ENCODE measurements at regions not wholly inside any gene's neighbourhood (a gene's known extent, or its start where the extent isn't known, plus 50 kb on each side); places are given as distances from the start of the nearest gene placed in this dataset.

DNA sequence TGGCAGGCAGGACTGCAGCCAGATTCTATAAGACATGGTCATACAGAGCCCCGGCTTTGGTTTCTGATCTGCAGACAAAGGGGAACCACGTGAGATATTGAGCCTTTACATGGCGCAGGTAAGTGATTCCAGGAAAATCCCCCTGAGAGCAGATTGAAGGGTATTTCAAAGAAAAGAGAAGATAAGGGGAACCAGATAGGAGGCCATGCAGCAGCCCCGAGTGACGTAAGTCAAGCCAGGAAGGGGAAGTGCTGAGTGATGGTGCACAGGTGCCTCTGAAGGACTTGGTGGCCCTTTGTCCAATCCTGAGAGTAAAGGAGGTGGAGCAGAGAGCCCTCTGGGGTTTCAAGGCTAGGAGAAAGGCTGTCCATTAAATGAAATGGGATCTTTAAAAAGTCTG lies 329.0 kb downstream of the ACTR3B start:
- Histone ChIP-seq H3K27me3 (ENCODE audit: control insufficient read depth, insufficient read depth, low read length) (no peaks in the 10 kb centered on the region), H3K36me3 (ENCODE audit: control insufficient read depth, insufficient read depth, low read length) (no peaks in the 10 kb centered on the region), H3K4me3 (ENCODE audit: low read depth, low read length) (no peak overlapping the region)
- TF ChIP-seq, protein P1, sequence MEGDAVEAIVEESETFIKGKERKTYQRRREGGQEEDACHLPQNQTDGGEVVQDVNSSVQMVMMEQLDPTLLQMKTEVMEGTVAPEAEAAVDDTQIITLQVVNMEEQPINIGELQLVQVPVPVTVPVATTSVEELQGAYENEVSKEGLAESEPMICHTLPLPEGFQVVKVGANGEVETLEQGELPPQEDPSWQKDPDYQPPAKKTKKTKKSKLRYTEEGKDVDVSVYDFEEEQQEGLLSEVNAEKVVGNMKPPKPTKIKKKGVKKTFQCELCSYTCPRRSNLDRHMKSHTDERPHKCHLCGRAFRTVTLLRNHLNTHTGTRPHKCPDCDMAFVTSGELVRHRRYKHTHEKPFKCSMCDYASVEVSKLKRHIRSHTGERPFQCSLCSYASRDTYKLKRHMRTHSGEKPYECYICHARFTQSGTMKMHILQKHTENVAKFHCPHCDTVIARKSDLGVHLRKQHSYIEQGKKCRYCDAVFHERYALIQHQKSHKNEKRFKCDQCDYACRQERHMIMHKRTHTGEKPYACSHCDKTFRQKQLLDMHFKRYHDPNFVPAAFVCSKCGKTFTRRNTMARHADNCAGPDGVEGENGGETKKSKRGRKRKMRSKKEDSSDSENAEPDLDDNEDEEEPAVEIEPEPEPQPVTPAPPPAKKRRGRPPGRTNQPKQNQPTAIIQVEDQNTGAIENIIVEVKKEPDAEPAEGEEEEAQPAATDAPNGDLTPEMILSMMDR (IDR thresholded peaks at IDR 0.05; ENCODE audit: insufficient read depth, low read depth, low read length): no peak
- ChIA-PET POLR2A (no interaction called here), CTCF (no interaction called here)
- no peak for DNase-seq (ENCODE audit: low read depth)

DNA sequence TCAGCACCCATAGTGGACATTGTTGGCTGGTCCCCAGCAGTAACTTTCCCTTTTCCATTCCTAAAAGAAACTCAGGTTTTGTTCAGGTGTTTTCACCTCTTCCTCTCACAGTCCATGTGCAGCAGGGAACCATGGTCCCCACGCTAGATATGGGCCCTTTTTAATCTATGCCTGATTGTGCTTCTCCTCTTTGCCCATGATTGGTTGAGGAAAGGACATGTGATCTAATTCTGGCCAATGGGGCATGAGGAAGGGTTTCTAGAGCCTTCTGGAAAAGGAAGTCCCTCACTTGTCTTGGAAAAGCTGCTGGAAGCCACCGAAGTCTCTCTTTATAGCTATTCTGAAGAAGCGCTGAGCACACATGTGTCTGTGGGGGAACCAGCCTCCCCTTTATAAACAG lies 330.7 kb downstream of the ACTR3B start:
- Histone ChIP-seq H3K27me3 (ENCODE audit: control insufficient read depth, insufficient read depth, low read length) (no peaks in the 10 kb centered on the region), H3K4me3 (ENCODE audit: low read depth, low read length) (no peak overlapping the region), H3K36me3 (ENCODE audit: control insufficient read depth, insufficient read depth, low read length) (no peaks in the 10 kb centered on the region)
- TF ChIP-seq, protein P1 (IDR thresholded peaks at IDR 0.05; ENCODE audit: insufficient read depth, low read depth, low read length): no peak
- CTCF ChIA-PET: no interaction called here
- POLR2A ChIA-PET: no interaction called here
- no peak for DNase-seq (ENCODE audit: low read depth)

DNA sequence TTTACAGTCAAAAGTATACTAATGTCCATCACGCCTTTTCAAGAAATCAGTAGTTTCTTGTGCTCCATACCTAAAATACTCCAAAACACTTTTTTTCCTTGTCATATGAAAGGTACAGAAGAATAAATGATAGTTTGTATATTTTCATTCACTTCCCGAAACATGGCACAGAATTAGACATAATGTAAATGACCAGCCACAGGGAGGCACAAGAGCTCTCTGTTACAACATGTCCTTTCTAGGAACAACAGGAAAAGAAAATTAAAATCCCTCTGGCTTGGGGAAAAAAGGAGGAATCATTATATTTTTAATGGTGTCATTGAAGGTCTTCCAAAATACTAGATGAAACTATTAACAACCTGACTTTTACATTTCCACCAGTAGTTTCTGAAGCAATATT lies 331.2 kb downstream of the ACTR3B start:
- Histone ChIP-seq H3K36me3 (ENCODE audit: control insufficient read depth, insufficient read depth, low read length) (no peaks in the 10 kb centered on the region), H3K4me3 (ENCODE audit: low read depth, low read length) (no peak overlapping the region), H3K27me3 (ENCODE audit: control insufficient read depth, insufficient read depth, low read length) (no peaks in the 10 kb centered on the region)
- TF ChIP-seq, protein P1 (IDR thresholded peaks at IDR 0.05; ENCODE audit: insufficient read depth, low read depth, low read length): no peak
- DNase-seq (ENCODE audit: low read depth): no peak
- CTCF ChIA-PET: no interaction called here
- POLR2A ChIA-PET: no interaction called here

DNA sequence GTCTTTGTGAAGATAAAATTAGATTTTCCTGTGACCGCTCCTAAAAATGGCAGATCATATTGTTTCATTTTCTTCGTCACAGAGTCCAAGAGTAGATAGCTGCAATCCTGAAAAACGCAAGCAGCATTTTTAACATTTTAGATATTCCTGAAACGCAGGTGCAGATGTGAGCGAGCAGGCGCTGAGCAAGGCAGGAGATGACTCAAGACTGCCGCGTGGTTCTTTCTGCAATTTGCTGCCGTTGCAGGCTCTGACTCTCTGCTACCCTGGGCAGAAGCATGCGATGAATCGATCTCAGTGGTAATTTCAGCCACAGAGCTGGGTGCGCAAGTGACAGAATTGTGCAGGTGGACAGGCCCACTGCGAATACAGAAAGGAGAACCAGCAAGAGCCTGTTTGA lies 331.9 kb downstream of the ACTR3B start:
- H3K36me3 ChIP-seq (ENCODE audit: control insufficient read depth, insufficient read depth, low read length): no peaks in the 10 kb centered on the region
- TF ChIP-seq, protein P1 (IDR thresholded peaks at IDR 0.05; ENCODE audit: insufficient read depth, low read depth, low read length): no peak
- no peaks in the 10 kb centered on the region for H3K27me3 ChIP-seq (ENCODE audit: control insufficient read depth, insufficient read depth, low read length)
- ChIA-PET CTCF (no interaction called here), POLR2A (no interaction called here)
- no peak overlapping the region for H3K4me3 ChIP-seq (ENCODE audit: low read depth, low read length)
- DNase-seq (ENCODE audit: low read depth): no peak

DNA sequence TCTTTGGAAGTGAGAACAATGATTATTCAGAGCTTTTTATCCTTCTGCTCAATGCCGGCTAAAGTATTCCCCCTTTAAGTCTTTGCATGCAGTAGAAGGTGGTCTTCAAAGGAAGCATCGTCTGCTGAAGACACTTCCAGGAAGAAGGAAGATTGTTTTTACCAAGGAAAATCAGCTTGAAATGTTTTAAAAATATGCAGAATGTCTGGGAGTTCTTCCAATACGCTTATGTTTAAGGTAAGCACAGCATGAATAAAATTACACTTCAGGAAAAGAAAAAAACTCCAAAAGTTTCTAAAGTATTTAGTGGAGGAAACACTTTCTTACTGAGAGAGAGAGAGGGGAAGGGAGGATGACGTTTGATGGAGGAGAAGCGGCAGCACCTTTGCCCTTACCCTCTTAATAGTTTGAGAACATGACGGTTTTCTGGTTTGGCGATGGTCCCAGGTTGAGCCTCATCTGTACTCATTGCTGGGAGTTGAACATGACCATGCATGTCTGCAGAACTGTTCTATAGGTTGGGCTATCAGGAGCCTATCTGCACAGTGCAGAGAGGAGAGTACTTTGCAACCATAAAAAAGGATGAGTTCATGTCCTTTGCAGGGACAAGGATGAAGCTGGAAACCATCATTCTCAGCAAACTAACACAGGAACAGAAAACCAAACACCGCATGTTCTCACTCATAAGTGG lies 338.1 kb downstream of the ACTR3B start:
- DNase-seq (ENCODE audit: low read depth): no peak
- H3K4me3 ChIP-seq (ENCODE audit: low read depth, low read length): no peak overlapping the region
- no peaks in the 10 kb centered on the region for H3K27me3 ChIP-seq (ENCODE audit: control insufficient read depth, insufficient read depth, low read length)
- TF ChIP-seq, protein P1 (IDR thresholded peaks at IDR 0.05; ENCODE audit: insufficient read depth, low read depth, low read length): no peak
- POLR2A ChIA-PET: no interaction called here
- no peaks in the 10 kb centered on the region for H3K36me3 ChIP-seq (ENCODE audit: control insufficient read depth, insufficient read depth, low read length)
- CTCF ChIA-PET: no interaction called here

Data from BJ (cell line).